OCI-LY3 (cell line): ENCODE measurements at regions not wholly inside any gene's neighbourhood (a gene's known extent, or its start where the extent isn't known, plus 50 kb on each side); places are given as distances from the start of the nearest gene placed in this dataset.

Experiments used
- H2AFZ ChIP-seq: fragments of 200-600, 300-600 bp; shearing (Covaris generic); 2 replicates; pipeline ENCODE4 v1.6.0; 2014; ENCODE audit warnings: antibody characterized with exemption, low read depth, low read length
- H3K27ac ChIP-seq: fragments of 200-600, 300-600 bp; sonication (generic); 2 replicates; pipeline ENCODE4 v1.5.1; 2014; ENCODE audit warnings: mild to moderate bottlenecking, low read length, moderate library complexity, mixed read lengths
- H3K27me3 ChIP-seq: fragments of 200-600, 300-600 bp; sonication (generic); 2 replicates; pipeline ENCODE4 v1.6.1; 2014; ENCODE audit warnings: low read depth, low read length, mixed read lengths
- H3K36me3 ChIP-seq: fragments of 200-600, 300-600 bp; sonication (generic); replicated peaks from 2 replicates; pipeline ENCODE3; 2014; ENCODE audit warnings: low read depth, low read length, mixed read lengths
- H3K4me1 ChIP-seq: fragments of 300-600, 200-600 bp; sonication (generic); 2 replicates; pipeline ENCODE4 v1.6.1; 2014; ENCODE audit warnings: low read length, mixed read lengths
- H3K4me2 ChIP-seq: fragments of 200-600, 300-600 bp; sonication (generic); 2 replicates; pipeline ENCODE4 v1.6.1; 2014; ENCODE audit warnings: low read length, mixed read lengths
- H3K4me3 ChIP-seq: fragments of 300-600, 200-600 bp; sonication (generic); 2 replicates; pipeline ENCODE4 v1.5.1; 2014; ENCODE audit warnings: antibody characterized with exemption, mild to moderate bottlenecking, low read length, moderate library complexity
- H3K79me2 ChIP-seq: fragments of 300-600, 200-600 bp; shearing (Covaris generic); 2 replicates; pipeline ENCODE4 v1.6.1; 2014; ENCODE audit warnings: mild to moderate bottlenecking, low read length, mixed read lengths
- H3K9ac ChIP-seq: fragments of 300-600, 200-600 bp; shearing (Covaris generic); 2 replicates; pipeline ENCODE4 v1.6.0; 2014; ENCODE audit warnings: mild to moderate bottlenecking, low read length, moderate library complexity
- H3K9me3 ChIP-seq: fragments of 200-600, 300-600 bp; shearing (Covaris generic); 2 replicates; pipeline ENCODE4 v1.6.1; 2014; ENCODE audit warnings: low read length, mixed read lengths; ENCODE audit not compliant: insufficient read depth
- H4K20me1 ChIP-seq: fragments of 200-600, 300-600 bp; sonication (generic); 2 replicates; pipeline ENCODE4 v1.6.1; 2016; ENCODE audit warnings: low read length, mixed read lengths; ENCODE audit not compliant: insufficient read depth
- EZH2phosphoT487 ChIP-seq: fragments of 200-600 bp; shearing (Covaris generic); IDR thresholded peaks from 2 replicates; pipeline ENCODE4 v1.6.1; 2018; ENCODE audit warnings: antibody characterized with exemption, mixed run types, low read depth
- TF ChIP-seq, protein P1 (sequence below): fragments of 200-600, 300-600 bp; sonication (generic); IDR thresholded peaks from 2 replicates; pipeline ENCODE4 v1.5.1; 2014; ENCODE audit warnings: antibody characterized with exemption, low read length, low read depth

GRCh38 chr14:97337267-97337666 lies 540.1 kb downstream of the VRK1 start:
- no peaks in the 10 kb centered on the region for H3K4me1 ChIP-seq
- no peak overlapping the region for H3K27ac ChIP-seq
- H3K9ac ChIP-seq = no peak overlapping the region
- no peak overlapping the region for H2AFZ ChIP-seq
- H4K20me1 ChIP-seq = no peaks in the 10 kb centered on the region
- no peaks in the 10 kb centered on the region for H3K27me3 ChIP-seq
- no peaks in the 10 kb centered on the region for H3K79me2 ChIP-seq
- H3K36me3 ChIP-seq = no peaks in the 10 kb centered on the region
- H3K4me2 ChIP-seq = no peak overlapping the region
- TF ChIP-seq, protein P1, sequence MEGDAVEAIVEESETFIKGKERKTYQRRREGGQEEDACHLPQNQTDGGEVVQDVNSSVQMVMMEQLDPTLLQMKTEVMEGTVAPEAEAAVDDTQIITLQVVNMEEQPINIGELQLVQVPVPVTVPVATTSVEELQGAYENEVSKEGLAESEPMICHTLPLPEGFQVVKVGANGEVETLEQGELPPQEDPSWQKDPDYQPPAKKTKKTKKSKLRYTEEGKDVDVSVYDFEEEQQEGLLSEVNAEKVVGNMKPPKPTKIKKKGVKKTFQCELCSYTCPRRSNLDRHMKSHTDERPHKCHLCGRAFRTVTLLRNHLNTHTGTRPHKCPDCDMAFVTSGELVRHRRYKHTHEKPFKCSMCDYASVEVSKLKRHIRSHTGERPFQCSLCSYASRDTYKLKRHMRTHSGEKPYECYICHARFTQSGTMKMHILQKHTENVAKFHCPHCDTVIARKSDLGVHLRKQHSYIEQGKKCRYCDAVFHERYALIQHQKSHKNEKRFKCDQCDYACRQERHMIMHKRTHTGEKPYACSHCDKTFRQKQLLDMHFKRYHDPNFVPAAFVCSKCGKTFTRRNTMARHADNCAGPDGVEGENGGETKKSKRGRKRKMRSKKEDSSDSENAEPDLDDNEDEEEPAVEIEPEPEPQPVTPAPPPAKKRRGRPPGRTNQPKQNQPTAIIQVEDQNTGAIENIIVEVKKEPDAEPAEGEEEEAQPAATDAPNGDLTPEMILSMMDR = no peak
- TF ChIP-seq EZH2phosphoT487 = no peak
- no peak overlapping the region for H3K4me3 ChIP-seq
- H3K9me3 ChIP-seq = no peaks in the 10 kb centered on the region

- no peaks in the 10 kb centered on the region for H4K20me1 ChIP-seq
- no peak overlapping the region for H3K9ac ChIP-seq
- H2AFZ ChIP-seq = no peak overlapping the region
- no peaks in the 10 kb centered on the region for H3K4me1 ChIP-seq
- no peak overlapping the region for H3K4me2 ChIP-seq
- no peak overlapping the region for H3K27ac ChIP-seq
- no peak overlapping the region for H3K4me3 ChIP-seq
- no peaks in the 10 kb centered on the region for H3K9me3 ChIP-seq
- no peaks in the 10 kb centered on the region for H3K79me2 ChIP-seq
- no peaks in the 10 kb centered on the region for H3K27me3 ChIP-seq
- no peaks in the 10 kb centered on the region for H3K36me3 ChIP-seq
- TF ChIP-seq EZH2phosphoT487 = no peak
- TF ChIP-seq, protein P1 = no peak
Measured at GRCh38 chr14:97337670-97338069, 540.5 kb downstream of the VRK1 start.

DNA sequence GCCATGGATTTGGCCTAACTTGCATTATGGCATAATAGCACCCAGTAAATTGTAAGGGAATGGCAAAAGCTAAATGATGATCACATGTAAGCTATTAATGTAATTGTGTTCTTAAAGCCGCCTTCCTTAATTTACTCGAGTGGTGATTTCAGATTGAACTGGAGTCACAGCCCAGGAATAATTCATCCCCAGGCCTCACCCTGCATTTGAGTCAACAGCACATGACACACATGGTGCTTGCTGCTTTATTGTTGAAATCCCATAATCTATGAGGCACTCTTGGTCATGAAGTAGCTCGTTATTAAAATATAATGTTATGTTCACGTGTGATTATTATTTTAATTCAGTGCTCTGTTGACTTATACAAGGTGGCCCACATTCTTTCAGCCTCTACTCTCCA lies 547.5 kb downstream of the VRK1 start:
- Histone ChIP-seq H3K27ac (no peak overlapping the region), H3K36me3 (no peaks in the 10 kb centered on the region), H3K4me2 (no peak overlapping the region), H4K20me1 (no peaks in the 10 kb centered on the region), H3K27me3 (no peaks in the 10 kb centered on the region; the same call in 1 of the 2 replicates), H3K79me2 (no peaks in the 10 kb centered on the region), H3K9me3 (no peaks in the 10 kb centered on the region), H3K9ac (no peak overlapping the region), H3K4me1 (no peaks in the 10 kb centered on the region), H3K4me3 (no peak overlapping the region), H2AFZ (no peak overlapping the region)
- no peak for TF ChIP-seq EZH2phosphoT487
- TF ChIP-seq, protein P1 = no peak

DNA sequence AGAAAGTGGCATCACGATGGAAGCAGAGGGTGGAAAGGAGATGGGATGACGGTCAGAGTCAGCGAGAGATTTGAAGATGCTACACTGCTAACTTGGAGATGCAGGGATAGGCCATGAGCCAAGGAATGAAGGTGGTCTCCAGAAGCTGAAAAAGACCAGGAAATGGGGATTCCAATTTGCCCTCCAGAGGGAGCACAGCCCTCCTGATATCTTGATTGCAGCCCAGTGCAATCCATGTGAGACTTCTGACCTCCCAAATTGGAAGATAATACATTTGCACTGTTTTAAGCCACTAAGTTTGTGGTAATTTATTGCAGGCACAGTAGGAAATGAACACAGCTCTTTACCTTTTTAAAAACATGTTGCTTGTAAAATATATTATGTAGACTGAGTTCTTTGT lies 549.5 kb downstream of the VRK1 start:
- Histone ChIP-seq H3K9me3 (no peaks in the 10 kb centered on the region), H3K27ac (no peak overlapping the region), H2AFZ (no peak overlapping the region), H3K4me2 (no peak overlapping the region), H3K27me3 (peaks cover 10% of the 10 kb centered on the region), H3K36me3 (no peaks in the 10 kb centered on the region), H3K79me2 (no peaks in the 10 kb centered on the region), H3K4me1 (no peaks in the 10 kb centered on the region), H3K9ac (no peak overlapping the region), H3K4me3 (no peak overlapping the region), H4K20me1 (no peaks in the 10 kb centered on the region)
- TF ChIP-seq, protein P1 = no peak
- TF ChIP-seq EZH2phosphoT487 = no peak
